ENCODE measurements at regions not wholly inside any gene's neighbourhood (a gene's known extent, or its start where the extent isn't known, plus 50 kb on each side); places are given as distances from the start of the nearest gene placed in this dataset.

DNA sequence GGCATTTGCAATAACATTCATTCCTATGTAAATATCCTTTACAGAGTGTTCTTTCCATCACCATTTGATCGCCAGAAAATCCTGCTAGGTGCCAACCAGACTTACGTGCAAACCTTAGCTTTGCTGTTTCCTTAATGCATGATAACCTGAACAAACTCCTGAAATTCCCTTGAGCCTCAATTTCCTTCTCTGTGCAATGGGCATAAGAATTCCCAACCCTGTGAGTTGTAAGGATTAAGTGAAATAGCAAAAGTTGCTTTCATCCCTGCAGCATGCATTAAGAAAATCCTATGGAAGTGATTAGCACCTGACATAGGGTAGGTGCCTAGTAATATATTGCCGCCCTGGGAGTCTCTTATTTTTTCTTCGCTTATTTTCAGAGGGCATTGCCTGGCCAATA, 272.7 kb downstream of the MAF start:
- DNase-seq: no peak

- DNase-seq: no peak
Measured at GRCh38 chr16:79326549-79326948, 274.0 kb downstream of the MAF start.

DNA sequence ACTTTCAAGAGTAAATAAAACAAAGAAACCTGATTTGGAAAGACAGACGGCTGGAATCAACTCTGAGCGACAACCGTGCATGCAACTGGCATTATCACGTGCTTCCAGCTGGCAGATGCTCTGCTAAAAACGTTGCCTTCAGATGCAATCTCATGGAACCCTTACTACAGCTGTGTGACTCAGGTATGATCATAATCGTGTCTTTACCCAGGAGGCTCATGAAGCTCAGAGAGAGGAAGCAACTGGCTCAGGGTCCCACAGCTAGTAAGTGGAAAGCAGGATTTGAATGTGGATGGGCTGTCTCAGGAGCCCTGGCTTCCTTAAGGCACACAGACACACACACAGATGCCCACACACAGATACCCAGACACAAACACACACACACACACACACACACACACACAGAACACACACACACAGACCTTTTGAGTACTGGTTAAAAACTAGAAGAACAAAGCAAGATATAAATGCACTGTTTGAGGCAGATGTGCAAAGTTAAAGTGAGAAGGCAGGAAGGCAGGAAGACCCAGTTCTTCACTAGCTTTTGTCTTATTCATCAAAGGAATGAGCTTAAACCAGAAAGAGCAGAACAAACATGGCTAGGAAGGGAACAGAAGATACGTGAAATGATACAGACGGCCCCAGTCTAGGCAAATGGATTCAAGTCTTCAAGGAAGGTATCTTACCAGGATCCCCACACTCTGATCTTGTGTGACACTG, 275.2 kb downstream of the MAF start:
- DNase-seq: no peak

DNA sequence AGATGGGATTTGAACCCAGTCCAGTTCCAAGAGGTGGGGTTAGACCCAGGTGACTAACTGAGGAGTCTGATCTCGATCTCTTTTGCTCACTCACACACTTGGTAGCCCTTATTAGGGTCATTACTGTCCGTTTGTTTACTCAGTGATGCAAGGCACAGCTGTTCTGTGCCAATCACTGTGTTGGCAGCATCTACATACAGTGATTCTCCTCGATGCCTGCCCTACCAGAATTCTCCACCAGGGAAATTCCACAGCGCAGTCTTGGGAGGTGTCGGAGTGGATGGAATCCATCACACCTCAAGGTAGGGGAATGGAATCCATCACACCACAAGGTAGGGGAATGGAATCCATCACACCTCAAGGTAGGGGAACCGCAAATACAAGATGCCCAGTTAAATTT, 279.6 kb downstream of the MAF start:
- DNase-seq: no peak

- DNase-seq: no peak
Measured at GRCh38 chr16:79318143-79318899, 282.2 kb downstream of the MAF start.

DNA sequence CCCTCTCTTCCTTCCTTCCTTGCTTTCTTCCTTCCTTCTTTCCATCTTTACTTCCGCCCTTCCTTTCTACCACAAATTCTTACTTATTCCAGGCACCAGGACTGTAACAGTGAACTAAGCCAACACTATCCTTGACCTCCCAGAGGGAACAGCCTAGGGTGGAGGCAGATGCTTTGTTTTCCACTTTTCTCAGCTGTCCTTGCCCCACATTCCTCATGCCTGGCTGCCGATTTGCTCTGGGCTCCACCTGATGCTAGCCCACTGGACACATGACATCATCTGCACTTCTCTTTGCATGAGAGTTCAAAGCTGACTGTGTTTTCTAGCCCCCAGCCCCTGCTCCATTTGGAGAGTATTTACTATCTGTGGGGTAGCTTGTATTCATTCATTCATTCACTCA, 283.0 kb downstream of the MAF start:
- DNase-seq: no peak

DNA sequence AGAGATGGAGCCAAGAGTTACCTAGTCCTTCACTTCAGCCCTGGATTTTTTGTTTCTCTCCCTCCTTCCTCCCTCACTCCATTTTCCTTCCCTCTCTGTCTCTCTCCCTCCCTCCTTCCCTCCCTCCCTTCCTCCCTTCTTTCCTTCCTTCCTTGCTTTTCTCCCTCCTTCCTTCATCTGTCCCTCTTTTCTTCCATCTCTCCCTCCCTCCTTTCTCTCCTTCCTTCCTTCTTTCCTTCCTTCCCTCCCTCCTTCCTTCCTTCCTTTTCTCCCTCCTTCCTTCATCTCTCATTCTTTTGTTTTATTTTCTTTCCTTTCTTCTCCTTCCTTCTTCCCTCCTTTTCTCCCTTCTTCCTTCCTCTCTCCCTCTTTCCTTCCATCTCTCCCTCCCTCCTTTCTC, 283.5 kb downstream of the MAF start:
- no peak for DNase-seq

GRCh38 chr16:79316004-79316458, 284.5 kb downstream of the MAF start:
- DNase-seq: no peak

GRCh38 chr16:79312502-79312901, 288.0 kb downstream of the MAF start:
- DNase-seq: no peak

GRCh38 chr16:79310710-79311109, 289.8 kb downstream of the MAF start:
- no peak for DNase-seq

DNA sequence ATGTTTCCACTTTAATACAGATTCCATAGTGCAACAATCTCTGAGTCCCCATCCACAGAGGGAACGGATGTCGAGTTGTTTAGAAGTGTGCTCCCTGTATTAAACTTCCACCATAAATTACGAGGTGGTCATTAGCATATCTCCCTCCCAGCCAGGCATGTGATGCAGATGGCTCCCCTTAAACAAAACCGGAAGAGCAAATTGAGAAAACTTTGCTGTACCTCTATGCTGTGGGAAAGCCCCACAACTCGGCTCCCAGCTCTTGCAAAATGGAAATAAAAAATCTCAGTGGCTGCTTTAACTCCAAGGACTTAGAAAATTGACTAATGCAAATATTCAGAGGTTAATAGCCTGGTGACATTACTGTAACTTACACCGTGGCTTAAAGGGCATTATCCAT, 290.9 kb downstream of the MAF start:
- no peak for DNase-seq

DNA sequence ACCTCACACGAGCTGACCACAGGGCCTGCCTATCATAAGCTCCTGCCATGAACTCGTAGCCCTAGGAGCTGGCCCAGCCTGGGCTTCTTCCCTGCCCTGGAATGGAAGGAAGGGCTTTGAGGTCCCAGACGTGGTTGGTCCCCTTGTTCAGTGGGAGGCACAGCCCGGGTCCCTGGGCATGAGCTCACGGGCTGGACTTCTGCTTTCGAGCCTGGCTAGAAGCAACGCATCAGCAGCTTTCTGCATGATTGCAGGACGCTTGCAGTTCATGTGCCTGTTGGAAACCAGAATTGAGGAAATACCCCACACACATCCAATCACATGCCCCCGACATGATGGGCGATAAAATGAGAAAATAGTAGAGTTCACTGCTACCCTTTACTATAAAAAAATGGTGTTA, 293.3 kb downstream of the MAF start:
- DNase-seq: no peak

GRCh38 chr16:79305074-79305473, 295.5 kb downstream of the MAF start:
- DNase-seq: no peak

DNA sequence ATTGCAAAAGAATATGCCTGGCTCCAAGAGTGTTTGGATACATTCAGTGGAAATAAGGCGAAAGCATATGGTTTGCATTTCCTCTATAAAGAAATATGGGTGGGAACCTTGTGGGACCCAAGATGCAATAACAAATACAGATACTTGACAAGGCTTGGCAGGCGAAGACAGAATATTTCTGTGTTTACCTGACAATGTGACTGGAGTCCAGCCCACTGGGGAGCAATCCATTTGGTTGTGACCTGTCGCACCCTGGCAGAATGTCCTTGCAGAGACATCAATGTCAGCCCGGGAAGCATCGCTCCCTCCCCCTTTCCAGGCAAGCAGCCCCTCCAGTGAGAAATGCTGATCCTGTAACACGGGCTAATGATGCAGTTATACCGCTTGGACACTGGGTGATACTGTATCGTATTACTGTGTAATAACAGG, 296.6 kb downstream of the MAF start:
- no peak for DNase-seq

DNA sequence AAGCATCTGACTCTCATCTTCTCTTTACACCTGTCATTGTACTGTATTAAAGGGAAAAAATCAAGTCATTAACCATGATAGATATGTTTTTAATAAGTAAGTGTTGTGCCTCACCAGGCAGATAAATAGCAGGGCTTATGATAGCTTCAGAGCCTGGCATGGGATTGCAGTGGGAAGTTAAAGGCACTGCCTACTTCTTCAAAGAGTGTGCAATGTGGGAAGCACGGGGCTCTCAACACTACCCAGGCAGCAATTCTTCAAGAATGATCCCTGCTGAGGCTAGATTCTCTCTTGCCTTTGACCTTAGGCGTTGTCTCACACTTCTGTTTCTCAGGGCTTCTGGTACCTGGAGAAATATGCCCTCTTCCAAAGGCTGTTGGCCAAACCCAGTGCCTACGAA, 297.3 kb downstream of the MAF start:
- no peak for DNase-seq

- no peak for DNase-seq
Measured at GRCh38 chr16:79302731-79303130, 297.8 kb downstream of the MAF start.

DNA sequence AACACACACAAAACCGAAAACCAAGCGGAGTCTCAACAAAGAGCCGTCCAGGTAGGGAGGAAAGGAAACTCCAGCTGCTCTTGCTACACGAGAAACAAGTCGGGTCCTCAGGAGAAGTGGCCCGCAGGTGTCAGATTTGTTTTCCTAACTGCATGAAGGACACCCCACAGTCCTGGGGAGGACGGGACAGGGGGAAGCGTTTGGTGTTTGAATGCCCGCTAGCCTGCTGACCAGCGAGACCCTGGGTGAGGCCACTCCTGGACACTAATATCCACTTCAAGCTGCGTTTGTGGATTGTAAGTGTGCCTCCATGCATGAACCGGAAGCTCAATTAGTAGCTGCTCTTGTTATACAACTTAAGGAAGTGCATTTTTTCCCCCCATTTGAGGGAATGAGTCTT, 299.5 kb downstream of the MAF start:
- no peak for DNase-seq

GRCh38 chr16:79298894-79299799, 301.4 kb downstream of the MAF start:
- no peak for DNase-seq

DNA sequence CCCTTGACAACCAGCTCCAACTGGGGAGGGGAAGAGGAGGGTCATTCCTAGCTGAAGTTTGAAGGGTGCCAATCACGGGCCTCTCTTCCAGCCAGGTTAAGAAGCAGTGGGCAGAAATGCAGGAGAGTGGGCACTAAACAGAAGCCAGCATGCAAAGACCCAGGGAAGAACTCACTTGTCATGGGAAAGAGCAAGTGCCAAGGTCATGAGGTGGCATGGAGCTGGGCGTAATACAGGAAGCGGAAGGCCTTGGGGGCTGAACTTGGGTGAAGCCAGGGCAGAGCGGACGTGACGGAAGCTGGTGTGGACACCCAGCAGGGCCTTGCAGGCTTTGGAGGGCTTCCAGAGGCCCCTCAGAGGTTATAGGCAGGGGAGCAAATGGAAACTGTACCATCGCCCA, 302.1 kb downstream of the MAF start:
- no peak for DNase-seq

DNA sequence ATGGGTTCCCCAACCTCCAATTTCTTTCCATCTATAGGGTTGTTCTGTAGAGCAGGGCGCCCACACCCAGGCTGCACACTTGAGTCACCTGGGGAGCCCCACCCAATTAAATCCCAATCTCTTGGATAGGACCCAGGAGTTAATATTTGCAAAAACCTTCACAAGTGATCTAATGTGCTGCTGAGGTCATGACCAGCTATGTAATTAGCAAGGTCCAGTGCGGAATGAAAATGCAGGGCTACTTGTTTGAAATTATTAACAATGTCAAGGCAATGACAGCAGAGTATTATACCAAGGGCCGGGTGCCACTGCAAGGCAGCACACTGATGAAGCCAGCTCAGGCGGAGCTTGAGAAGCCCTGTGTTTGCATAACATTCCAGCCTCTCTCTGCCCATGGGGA, 302.7 kb downstream of the MAF start:
- no peak for DNase-seq

DNA sequence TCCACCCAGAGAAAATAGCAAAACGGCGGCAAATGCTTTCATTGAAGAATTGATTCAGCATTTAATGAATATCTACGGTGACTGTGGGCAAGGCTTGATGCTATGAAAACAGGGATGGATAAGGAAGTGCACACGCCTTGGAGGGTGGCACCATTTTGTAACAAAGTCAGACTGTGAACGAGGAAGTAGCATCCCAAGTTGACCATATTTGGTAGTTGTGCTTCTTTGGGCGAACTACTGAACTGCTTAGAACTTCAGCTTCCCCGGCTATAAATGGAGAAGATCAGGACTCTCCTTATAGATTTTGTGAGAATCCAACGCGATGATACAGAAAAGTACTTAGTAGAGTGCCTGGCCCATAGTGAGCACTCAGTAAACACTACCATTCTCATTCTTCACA, 303.2 kb downstream of the MAF start:
- DNase-seq: no peak

DNA sequence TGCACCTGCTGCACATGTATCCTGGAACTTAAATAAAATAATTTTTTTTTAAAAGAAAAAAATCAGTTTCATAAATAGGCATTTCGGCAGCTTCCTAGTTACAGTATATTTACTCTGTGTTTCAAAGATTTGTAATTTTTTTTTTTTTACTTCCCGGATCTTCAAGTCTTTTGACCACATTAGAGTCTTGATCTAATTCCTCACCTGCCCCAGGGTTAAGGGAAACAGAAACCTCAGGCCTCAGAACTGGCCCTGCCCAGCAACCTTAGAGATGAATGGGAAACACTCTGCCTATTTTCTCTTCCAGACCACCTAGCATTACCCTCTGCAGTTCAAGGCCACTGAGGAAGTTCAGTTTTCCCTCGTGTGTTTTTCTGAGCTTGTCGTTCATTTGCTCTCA, 304.0 kb downstream of the MAF start:
- no peak for DNase-seq

DNA sequence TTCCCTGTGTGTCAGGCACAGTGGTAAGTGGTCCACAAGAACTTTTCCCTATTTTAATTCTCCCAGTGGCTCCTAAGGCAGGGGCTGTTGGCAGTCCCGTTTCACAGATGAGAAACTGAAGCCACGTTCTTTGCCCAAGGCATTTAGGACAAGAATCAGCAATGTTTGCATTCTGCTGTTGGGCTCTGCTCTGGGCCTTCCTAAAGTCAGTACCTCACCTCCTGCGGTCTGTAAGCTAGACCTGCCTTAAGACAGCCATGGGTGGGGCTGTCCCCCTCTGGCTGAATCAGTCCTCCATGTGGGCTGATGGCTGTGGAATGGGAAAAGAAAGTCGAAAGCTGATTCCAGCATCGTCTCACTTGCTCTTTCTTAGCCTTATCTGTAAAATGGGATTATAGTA, 304.8 kb downstream of the MAF start:
- DNase-seq: no peak

- no peak for DNase-seq
Measured at GRCh38 chr16:79295162-79295561, 305.4 kb downstream of the MAF start.
